ENCODE measurements at regions not wholly inside any gene's neighbourhood (a gene's known extent, or its start where the extent isn't known, plus 50 kb on each side); places are given as distances from the start of the nearest gene placed in this dataset.
"Not testable (repeated sequence)": the region's sequence is repeated elsewhere in the genome, so short reads cannot be mapped to it uniquely, and the experiment has no call there.

DNA sequence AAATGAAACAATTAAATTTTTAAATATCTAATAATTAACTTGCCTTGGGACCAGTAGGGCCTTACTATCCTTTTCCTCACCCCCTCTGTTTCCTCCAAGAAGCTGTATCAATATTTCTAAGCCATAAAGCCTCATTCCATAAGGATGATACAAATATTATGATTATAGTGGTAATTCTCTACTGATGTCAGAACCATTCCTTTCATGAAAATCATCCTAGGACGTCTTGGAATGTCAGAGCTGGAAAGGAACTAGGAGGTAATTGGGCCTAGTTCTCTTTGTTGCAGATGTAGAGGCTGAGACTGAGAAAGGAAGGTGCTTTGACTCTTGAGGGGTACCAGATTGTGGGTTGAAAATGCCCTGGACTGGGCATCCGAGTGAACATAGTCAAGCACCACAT, 766.7 kb upstream of the GHITM start:
- DNase-seq = no peak

DNA sequence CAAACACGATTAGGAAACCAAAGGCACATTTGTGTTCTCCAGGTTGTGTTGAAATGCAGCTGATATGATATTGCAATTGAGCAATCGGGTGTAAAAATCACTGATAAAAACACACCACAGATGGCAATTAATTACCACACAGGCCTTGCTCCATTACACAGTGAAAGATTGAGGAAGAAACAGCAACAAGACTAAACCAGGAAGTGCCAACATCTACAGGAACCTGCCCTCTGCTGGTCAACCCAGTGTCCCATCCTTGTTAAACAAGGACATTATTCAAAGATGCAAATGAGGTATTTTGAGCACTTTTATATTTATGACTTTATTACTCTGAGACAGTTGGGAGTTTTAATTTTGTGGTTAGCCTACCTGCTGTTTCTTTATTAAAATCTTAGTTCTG, 765.6 kb upstream of the GHITM start:
- DNase-seq = no peak

DNA sequence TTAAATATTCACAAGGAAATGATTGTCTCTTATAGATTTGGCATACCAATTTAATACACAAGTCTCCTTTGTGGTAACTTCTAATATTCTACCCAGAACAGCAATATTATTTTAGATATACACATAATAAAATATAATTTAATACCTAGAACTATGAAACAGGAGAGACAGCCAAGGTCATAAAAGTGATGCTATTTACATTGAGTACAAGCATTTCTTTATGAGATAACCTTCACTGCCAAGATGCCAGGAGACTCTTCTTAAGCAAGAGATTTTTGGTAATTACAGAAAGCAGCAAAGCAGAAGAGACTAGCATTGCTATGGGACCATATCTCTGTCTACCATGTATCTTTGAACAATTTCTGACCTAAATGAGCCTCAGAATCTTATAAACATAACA, 764.6 kb upstream of the GHITM start:
- DNase-seq = no peak

DNA sequence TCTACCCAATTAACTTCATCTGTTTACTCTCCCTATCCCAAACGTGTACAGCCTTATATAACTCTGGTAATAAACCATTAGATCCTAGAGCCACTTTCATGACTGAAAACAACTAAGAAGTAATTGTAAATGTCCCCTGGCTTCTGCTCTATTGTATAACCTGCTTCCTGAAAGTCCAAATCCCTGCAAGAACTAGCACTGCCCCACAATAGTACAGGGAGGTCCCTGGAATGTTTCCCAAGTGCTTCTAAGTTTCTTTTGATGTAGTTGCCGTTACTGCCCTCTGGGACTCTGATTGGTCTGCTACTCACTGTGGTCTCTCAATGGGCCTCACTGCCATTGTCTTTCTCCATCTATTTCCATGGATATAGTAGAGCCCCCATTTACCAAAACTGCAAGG, 764.0 kb upstream of the GHITM start:
- no peak for DNase-seq

DNA sequence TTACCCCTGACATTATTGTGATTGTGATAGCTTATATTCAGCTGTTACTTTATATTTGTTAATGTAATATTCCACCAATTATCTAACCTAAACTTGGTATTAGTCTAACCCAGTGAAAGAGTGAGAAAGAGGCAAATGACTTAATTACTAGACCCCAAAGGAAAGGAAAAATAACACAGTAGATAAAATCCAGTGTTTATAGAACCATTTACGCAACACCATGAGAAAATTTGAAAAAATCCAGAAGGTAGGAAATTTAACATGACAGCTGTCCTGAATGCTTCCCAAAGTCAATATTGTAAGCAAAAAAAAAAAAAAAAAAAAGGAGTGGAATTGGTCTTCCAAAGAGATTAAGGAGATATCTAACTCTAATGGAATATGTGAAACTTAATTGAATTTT, 741.5 kb upstream of the GHITM start:
- DNase-seq = no peak

DNA sequence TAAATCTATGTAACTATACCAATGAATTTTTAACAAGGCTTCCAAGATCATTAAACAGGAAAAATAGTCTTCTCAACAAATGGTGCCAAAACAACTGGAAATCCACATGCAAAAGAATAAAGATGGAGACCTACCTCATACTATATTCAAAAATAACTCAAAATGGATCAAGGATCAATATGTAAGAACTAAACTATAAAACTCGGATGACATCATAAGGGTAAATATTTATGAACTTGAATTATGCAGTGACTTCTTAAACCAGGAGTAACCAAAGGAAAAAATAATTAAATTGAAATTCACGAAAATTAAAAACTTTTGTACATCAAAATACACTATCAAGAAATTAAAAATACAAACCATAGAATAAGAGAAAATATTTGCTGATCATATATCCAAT, 728.7 kb upstream of the GHITM start:
- DNase-seq = no peak

DNA sequence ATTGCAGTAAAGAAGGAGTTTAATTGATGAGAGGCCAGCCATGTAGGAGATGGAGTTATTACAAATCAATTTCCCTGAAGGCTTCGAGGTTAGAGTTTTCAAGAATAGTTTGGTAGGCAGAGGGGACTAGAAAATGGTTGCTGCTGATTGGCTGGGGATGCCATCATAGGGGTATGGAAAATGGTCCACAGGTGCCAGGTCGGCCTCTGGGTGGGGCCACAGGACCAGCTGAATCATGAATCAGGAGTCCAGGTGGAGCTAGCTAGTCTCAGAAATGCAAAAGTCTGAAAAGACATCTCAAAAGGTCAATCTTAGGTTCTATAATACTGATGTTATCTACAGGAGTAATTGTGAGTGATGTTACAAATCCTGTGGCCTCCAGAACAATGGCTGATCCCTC, 714.0 kb upstream of the GHITM start:
- no peak for DNase-seq

DNA sequence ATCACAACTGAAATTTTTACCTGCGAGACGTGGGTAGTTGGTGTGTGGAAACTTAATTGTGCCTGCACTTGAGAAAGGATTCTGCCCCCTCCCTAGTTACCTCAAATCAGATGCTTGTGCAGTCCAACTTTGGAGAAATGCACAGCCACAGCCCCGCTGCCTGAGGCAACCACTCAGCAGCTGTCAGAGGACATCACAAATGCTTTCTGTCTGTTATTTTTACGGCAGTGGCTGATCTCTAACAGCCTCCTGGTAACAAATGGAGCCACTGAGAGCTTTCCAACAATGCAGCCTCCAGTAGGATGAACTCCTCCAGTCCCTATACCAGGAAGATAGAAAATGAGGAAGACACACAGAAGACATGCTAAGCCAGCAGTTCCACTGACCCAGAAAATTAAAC, 712.2 kb upstream of the GHITM start:
- DNase-seq = no peak

DNA sequence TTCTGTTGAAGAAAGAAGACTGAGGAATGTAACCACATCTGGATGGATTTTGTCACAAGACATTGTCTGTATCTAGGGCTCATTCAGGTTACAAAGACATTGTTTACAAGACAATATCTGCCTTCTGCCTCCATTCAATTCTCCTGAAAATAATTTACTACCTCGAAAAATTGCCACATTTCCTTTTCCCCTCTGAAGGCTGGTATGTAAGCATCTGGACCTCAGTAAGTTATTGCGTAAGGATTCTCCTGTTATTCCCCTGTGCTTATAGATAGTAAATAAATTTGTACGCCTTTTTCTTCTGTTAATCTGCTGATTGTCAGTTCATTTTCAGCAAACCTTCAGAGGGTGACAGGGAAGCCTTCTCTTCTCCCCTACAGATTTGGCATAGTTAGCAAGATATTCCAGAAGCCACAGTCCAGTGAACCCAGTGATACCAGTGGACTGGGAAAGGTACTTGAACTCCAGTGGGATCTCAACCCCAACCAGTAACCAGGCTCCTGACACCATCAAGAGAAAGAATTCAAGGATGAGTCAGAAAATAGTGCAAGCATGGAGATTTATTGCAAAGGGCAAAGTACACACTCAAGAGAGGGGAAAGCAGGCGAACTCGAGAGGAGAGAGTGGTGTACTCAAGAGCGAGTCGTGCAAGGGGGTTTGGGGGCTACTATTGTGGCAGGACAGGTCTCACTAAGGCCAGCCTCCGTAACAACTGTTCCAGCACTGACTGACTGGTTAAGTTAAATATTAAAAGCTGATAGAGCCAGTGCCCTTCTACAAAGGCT, 706.9 kb upstream of the GHITM start:
- no peak for DNase-seq

DNA sequence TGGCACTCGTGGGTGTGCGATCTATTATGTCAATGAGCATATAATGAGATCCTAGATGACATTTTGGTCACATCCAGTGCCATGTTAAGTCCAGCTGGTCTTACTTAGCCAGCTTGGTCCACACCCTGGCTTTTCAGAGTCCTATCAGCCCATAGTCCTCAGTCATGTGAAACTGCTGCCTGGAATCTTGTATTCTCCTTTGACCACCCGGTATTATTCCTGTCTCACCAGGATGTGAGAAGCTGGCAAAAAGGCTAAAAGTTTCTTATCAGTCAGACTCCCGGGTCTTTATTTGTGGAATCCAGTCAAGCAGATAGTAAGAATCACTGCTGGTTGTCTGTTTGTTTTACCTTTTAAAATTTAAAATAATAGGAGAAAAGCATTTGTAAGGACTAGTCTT, 705.6 kb upstream of the GHITM start:
- DNase-seq = no peak

DNA sequence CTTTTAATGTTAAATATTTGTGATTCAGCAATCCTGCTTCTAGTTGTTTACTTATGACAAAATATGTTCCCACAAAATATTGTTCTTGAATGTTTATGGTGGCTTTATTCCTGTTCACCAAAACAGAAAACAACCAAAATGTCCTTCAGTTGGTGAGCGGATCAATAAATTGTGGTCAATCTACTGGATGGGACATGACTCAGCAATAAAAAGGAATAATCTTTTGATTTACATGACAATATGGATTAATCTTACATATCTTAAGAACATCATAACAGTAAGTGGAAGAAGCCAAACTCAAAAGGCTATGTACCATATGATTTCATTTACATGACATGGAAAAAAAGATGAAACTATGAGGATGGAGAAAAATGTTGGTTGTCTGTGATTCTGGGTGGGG, 691.3 kb upstream of the GHITM start:
- no peak for DNase-seq

DNA sequence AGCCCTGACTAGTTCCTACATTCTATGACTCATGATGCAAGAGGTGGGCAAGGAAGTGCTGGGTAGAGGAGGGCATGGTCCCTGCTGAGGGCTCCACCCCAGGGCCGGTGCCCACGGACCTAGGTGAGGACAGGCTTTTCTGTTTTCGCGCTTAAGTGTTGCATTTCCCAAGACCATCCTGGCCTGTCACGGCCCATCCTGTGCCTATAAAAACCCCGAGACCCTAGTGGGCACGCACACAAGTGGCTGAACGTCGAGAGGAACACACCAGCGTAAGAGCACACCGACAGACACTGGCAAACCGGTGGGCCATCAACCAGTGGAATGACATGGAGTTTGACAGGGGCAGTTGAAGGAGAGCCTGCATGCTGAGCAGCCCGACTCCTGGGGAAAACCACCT, 680.7 kb upstream of the GHITM start:
- DNase-seq = no peak

DNA sequence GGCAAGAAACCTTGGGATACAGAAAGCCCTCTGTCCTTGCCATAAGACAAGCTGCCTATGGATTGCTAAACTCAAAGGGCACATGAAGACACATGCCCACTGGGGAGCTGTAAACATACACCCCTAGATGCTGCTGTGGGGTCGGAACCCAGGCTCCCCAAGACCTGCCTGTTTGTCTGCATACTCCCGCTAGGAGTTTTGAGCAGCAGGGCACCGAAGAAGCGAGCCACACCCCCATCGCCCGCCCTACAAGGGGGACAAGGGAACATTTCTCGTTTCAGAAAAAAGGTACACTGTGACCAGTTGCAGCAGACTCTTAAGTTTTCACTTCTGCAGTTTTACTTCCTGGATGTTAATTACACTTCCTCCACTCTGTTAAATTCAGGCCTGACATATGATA, 680.2 kb upstream of the GHITM start:
- DNase-seq = no peak

DNA sequence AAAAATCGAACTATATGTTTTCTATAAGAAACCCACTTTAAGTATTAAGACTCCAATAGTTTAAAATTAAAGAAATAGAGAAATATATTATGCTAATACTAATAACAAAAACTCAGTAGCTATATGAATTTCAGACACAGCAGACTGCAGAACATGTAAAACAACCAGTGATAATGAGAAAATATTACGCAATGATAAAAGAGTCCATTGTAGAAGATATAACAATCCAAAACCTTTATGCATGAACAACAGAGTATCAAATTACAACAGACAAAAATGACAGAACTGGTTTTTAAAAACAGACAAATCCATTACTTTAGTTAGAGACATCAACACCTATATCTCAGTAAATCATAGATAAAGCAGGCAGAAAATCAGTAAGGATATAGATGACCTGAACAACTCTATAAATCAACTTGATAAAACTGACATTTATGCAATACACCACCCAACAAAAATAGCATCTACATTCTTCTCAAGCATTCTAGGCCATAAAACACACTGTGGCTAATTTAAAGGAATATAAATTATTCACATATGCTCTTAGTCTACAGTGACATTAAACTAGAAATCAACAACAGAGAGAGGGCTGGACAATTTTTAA, 669.5 kb upstream of the GHITM start:
- DNase-seq = no peak

DNA sequence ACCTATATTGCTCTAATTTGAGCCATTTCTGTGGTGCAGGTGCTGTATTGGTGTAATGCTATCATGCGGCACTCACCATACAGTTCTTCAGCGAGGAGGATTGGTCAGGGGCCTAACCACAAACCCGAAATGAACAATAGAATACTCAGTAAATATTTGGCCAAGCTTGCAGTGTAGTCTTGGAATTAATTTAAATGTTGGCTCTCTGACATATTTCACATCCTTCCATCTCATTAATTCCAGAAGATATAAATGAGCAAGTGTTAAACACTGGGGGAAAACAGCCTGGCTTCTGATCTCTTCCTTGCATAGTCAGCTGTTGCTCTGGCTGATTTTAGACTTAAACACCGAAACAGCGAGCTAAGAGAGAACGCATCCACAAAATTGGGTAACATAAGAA, 663.1 kb upstream of the GHITM start:
- no peak for DNase-seq

DNA sequence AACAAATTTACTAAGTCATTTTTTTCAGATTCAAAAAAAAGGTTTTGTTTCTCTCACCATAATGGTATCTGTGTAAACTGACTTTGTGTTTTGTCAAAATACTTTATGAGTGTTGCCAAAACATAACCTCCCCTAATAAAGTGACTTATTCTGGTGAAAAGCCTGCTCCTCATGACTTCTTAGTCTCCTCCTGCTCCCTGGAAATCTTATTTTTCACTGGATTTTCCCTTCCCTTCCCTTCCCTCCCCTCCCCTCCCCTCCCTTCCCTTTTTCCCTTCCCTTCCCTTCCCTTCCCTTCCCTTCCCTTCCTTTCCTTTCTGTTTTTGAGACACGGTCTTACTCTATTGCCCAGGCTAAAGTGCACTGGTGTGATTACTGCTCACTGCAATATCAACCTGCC, 650.1 kb upstream of the GHITM start:
- DNase-seq = no peak

DNA sequence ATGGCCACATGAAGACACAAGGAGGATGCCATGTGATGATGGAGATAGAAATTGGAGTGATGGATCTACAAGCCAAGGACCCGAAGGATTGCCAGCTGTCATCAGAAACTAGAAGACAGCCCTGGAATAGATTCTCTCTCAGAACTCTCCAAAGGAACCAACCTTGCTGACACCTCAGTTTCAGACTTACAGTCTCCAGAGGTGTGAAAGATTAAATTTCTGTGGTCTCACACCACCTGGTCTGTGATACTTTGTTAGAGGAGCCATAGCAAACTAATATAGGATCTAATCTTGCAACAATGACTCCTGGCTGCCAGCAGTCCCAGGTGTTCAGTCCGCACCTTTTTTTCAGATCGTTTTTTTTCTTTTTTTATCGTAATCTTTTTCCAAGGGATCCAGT, 647.3 kb upstream of the GHITM start:
- no peak for DNase-seq

DNA sequence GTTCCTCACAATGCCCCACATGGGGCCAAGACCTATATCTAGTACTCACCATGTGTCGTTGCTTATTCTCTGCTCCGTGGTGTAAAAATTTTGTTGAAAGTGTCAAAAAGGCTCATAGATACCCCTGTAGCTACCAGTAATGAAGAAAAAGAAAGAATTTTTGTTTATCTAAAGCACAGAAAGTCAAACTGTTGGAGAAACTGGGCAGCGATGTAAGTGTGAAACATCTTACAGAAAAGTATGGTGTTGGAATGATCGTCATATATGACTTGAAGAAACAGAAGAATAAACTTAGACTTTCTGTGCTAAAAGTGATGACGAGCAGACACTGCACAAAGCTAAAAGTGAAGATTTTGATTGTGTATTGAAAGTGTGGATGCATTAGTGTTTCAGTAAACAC, 626.6 kb upstream of the GHITM start:
- DNase-seq = no peak

DNA sequence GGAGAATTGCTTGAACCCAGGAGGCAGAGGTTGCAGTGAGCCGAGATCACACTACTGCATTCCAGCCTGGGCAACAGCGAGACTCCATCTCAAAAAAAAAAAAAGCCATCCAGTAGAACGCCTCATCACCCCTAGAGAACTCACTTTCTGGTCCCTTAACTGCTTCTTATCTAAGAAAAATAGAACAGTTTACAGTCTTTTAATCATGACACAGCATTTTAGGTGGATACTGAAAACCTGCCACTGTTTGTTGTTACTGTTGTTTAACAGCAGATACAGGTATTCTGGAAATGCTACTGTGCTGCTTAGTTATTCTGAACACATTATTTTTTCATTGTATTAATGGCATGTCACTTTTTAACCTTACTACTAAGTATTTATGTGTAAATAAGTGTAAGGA, 624.3 kb upstream of the GHITM start:
- DNase-seq = no peak

DNA sequence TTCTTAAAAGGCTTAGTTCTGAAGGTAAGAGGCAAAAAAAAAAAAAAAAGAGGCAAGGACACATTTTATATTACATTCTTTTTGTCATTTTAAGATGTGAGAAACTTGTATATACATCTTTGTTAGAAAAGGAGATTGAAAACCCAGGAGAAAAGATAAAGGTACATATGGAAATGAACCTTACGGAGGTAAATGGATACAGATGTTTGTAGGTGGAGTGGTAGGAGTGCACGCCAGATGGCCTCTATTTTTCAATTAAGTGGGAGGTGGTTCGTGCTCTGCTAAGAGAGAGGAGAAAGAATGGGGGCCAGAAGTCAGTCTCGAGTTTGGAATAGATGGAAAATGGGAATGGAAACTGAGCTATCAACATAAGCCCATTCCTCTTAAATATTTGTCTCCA, 622.5 kb upstream of the GHITM start:
- no peak for DNase-seq

DNA sequence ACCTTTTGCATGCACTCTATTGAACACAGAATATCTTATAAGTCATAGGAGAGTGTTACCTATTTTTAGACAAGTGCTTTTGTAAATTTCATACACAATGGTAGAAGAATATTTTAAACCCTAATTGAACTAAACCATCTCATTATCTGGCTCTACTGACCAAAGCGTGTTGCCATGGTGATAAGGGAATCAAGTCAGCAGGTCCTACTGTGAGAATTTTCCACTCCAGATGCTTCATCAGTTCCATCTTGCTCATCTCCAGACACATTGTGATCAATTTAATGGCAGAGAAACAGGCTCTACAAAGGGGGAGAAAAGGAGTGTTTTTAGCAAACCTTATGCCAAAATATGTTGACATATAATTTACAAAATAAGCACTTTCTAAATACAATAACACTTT, 621.9 kb upstream of the GHITM start:
- no peak for DNase-seq

DNA sequence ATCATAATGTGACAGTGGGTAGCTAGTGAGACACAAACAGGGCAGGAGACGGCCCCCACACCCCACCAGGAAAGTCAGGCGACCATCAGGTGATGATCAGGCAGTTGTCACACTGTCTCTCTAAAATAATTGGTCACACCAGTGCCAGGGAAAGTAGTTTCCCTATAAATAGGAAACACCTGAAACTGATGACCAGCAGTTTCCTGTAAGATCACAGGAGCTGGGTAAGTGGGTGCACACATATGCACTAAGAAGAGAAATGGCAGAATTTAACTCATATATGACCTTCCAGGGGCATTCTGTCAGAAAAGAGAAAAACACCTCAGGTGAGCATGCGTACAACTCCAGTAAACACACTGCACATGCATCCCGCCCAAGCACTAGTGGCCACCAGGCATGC, 620.5 kb upstream of the GHITM start:
- DNase-seq = no peak

DNA sequence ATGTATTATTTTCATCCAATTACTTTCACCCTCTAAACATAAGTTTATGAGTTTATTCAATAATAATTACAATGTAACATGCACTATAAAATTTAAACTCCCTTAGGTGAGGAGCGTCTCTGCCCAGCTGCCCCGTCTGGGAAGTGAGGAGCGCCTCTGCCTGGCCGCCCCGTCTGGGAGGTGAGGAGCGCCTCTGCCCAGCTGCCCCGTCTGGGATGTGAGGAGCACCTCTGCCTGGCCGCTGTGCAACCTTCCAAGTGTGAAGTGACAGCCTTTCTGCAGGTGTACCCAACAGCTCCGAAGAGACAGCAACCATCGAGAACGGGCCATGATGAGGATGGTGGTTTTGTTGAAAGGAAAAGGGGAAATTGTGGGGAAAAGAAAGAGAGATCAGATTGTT, 618.9 kb upstream of the GHITM start:
- not testable (repeated sequence) for DNase-seq

DNA sequence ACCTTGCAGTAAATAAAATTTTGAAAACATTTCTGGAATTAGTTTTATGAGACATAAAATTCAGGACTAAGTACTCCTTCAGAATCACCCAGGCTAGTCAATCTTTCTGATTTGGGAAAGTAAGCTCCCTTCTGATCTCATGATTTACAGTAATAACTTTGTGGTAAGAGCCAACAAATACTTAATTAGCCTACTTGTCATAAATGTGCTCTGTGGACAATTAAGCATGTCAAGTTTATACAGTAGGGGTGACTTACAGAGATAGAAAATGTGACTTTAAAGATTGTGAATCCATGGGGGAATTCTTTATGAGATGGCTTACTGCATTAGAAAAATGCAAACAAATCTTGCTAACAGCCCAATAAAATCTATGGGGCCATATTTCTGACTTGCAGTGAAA, 616.9 kb upstream of the GHITM start:
- no peak for DNase-seq

DNA sequence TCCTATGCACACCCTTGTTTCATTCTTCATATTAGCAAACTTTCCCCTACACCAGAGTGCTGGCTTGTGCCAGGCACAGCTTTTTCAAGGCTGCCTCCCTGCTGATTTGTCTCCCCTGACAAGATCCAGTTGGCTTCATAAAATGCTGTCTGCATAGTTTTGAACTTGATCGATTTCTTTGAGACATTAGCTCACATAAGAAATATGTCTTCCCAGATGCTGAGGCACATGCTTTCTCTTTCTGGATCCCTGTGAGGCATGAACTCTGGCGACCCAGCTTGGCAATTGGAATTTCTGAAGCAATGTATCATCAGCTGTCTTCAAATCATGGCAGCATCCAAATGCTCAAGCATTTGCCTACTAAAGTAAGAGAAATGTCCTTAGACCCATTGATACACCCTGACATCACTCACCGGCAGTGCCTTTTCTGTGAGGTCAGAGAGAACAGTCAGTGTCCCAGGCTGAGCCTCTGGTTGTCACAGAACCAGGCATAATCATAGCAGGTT, 616.4 kb upstream of the GHITM start:
- no peak for DNase-seq
